NOMO-1 treated with DMSO at 0.1 percent for 48 hours (cell line): ENCODE measurements at regions not wholly inside any gene's neighbourhood (a gene's known extent, or its start where the extent isn't known, plus 50 kb on each side); places are given as distances from the start of the nearest gene placed in this dataset.
"Not testable (repeated sequence)": the region's sequence is repeated elsewhere in the genome, so short reads cannot be mapped to it uniquely, and the experiment has no call there.

Experiments used
- DNase-seq: peaks from one replicate; lab custom pipeline; 2025; ENCODE audit not compliant: unreplicated experiment; lab: John Stamatoyannopoulos, UW

- no peak for DNase-seq
These were observed 365.3 kb upstream of the ZNF32 start for GRCh38 chr10:44013981-44014380.

GRCh38 chr10:44012921-44013320 lies 364.2 kb upstream of the ZNF32 start:
- no peak for DNase-seq

GRCh38 chr10:44011603-44011981 lies 362.9 kb upstream of the ZNF32 start:
- no peak for DNase-seq

GRCh38 chr10:44010873-44011602 lies 362.4 kb upstream of the ZNF32 start:
- DNase-seq, result no peak

- no peak for DNase-seq
These were observed 361.4 kb upstream of the ZNF32 start for GRCh38 chr10:44009891-44010632.

GRCh38 chr10:44008917-44009709 lies 360.4 kb upstream of the ZNF32 start:
- DNase-seq, result no peak

- no peak for DNase-seq
These were observed 359.7 kb upstream of the ZNF32 start for GRCh38 chr10:44008270-44008916.

- DNase-seq, result no peak
These were observed 358.1 kb upstream of the ZNF32 start for GRCh38 chr10:44006771-44007170.

- no peak for DNase-seq
These were observed 357.1 kb upstream of the ZNF32 start for GRCh38 chr10:44005788-44006099.

- no peak for DNase-seq
These were observed 356.5 kb upstream of the ZNF32 start for GRCh38 chr10:44004913-44005787.

- no peak for DNase-seq
These were observed 349.5 kb upstream of the ZNF32 start for GRCh38 chr10:43998021-43998809.

GRCh38 chr10:43997330-43997729 lies 348.6 kb upstream of the ZNF32 start:
- DNase-seq, result no peak

- no peak for DNase-seq
These were observed 345.9 kb upstream of the ZNF32 start for GRCh38 chr10:43994539-43994938.

GRCh38 chr10:43992816-43993215 lies 344.1 kb upstream of the ZNF32 start:
- DNase-seq, result not testable (repeated sequence)

GRCh38 chr10:43986374-43986773 lies 337.7 kb upstream of the ZNF32 start:
- no peak for DNase-seq

GRCh38 chr10:43985941-43986340 lies 337.3 kb upstream of the ZNF32 start:
- DNase-seq, result no peak

- no peak for DNase-seq
These were observed 335.2 kb upstream of the ZNF32 start for GRCh38 chr10:43983856-43984271.

- no peak for DNase-seq
These were observed 334.7 kb upstream of the ZNF32 start for GRCh38 chr10:43983405-43983804.

- no peak for DNase-seq
These were observed 333.6 kb upstream of the ZNF32 start for GRCh38 chr10:43982250-43982649.

GRCh38 chr10:43981696-43982095 lies 333.0 kb upstream of the ZNF32 start:
- no peak for DNase-seq
